A673 (cell line): ENCODE measurements at regions not wholly inside any gene's neighbourhood (a gene's known extent, or its start where the extent isn't known, plus 50 kb on each side); places are given as distances from the start of the nearest gene placed in this dataset.

Experiments
- BruUV-seq: library from RNA; stranded (reverse); fragments of 400-500 nt; replicated peaks from 2 replicates; lab custom pipeline; 2021; lab: Mats Ljungman, UMichigan
- CTCF ChIA-PET: fragments of 300-600 bp; sonication (Branson Sonifier 250); formaldehyde crosslinking; loops from one replicate; lab custom pipeline; 2022; ENCODE audit warnings: antibody characterized with exemption; lab: Charles Lee
- POLR2A ChIA-PET: fragments of 300-600 bp; sonication (Branson Sonifier 250); formaldehyde crosslinking; loops from one replicate; lab custom pipeline; 2022; ENCODE audit warnings: antibody characterized with exemption; ENCODE audit not compliant: low non-redundant PET; lab: Charles Lee
- DNase-seq: peaks from one replicate; pipeline ENCODE4 v3.0.0-alpha.2; 2015; ENCODE audit warnings: low spot score
- H3K27ac ChIP-seq: fragments of 200-600 bp; sonication (generic); 2 replicates; pipeline ENCODE4 v1.5.1; 2016; ENCODE audit warnings: mixed run types, low read depth, mild to moderate bottlenecking, mixed read lengths, antibody characterized with exemption, low read length; ENCODE audit not compliant: poor library complexity, severe bottlenecking
- H3K27me3 ChIP-seq: fragments of 200-600 bp; sonication (generic); replicated peaks from 2 replicates; pipeline ENCODE4 v1.6.1; 2017; ENCODE audit warnings: mixed run types, low read depth, mild to moderate bottlenecking, mixed read lengths, antibody characterized with exemption, low read length; ENCODE audit not compliant: insufficient read depth, poor library complexity
- H3K36me3 ChIP-seq: fragments of 200-600 bp; sonication (generic); 2 replicates; pipeline ENCODE4 v1.6.1; 2016; ENCODE audit warnings: mixed run types, mild to moderate bottlenecking, mixed read lengths, antibody characterized with exemption, low read length; ENCODE audit not compliant: insufficient read depth, poor library complexity, severe bottlenecking
- H3K4me1 ChIP-seq: fragments of 200-600 bp; sonication (generic); 2 replicates; pipeline ENCODE4 v1.6.1; 2017; ENCODE audit warnings: mixed run types, mild to moderate bottlenecking, mixed read lengths, antibody characterized with exemption, low read length; ENCODE audit not compliant: insufficient read depth, poor library complexity, severe bottlenecking
- H3K4me3 ChIP-seq: fragments of 200-600 bp; sonication (generic); 2 replicates; pipeline ENCODE4 v1.5.1; 2016; ENCODE audit warnings: low read depth, mixed run types, mild to moderate bottlenecking, mixed read lengths, low read length; ENCODE audit not compliant: poor library complexity, severe bottlenecking
- H3K9me3 ChIP-seq: fragments of 200-600 bp; sonication (generic); 2 replicates; pipeline ENCODE4 v1.6.1; 2016; ENCODE audit warnings: mixed run types, low read depth, mild to moderate bottlenecking, mixed read lengths, antibody characterized with exemption, low read length; ENCODE audit not compliant: poor library complexity, severe bottlenecking
- EZH2 ChIP-seq: fragments of 200-600 bp; sonication (generic); IDR thresholded peaks from 2 replicates; pipeline ENCODE4 v1.6.1; 2017; ENCODE audit warnings: borderline replicate concordance, low read depth, mild to moderate bottlenecking, mixed read lengths, antibody characterized with exemption, low read length; ENCODE audit not compliant: poor library complexity, severe bottlenecking
- intact Hi-C: fragments of 100-400 bp; cut with micrococcal nuclease; formaldehyde crosslinking; loops from one replicate; pipeline ENCODE4 v1.10.0; 2022; ENCODE audit not compliant: unreplicated experiment
- TF ChIP-seq, protein P1 (sequence below): fragments of 300-800, 200-600 bp; sonication (generic); conservative IDR thresholded peaks from 2 replicates; pipeline ENCODE4 v1.5.1; 2017; ENCODE audit warnings: low read depth, mild to moderate bottlenecking, antibody characterized with exemption, low read length, moderate library complexity, mixed read lengths

DNA sequence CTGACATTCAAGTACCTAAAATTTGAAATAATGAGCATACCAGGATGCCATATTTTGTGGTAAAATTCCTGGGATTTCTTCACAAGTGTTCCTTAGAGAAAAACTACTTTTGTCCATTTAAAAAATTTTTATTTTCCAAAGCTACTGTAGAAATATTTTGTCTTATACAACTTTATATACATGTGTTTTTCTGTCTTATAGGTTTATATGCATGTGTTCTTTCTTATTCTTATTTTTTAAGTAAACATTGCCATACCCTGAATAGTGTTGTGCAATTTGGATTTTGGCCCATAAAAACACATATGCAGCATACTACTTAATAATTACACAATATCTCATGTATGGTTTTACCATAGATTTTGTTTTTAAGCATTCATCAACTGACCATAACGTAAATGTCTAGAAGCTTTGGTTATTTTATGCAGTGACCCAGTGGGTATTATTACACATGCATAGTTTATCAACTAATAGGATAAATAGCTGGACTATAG lies 1107.4 kb upstream of the SEL1L start:
- DNase-seq: no peak
- ChIA-PET POLR2A (no interaction called here), CTCF (no interaction called here)
- H3K27ac ChIP-seq: no peak overlapping the region
- H3K9me3 ChIP-seq: no peaks in the 10 kb centered on the region
- no peak overlapping the region for H3K4me3 ChIP-seq
- no peak for TF ChIP-seq EZH2
- TF ChIP-seq, protein P1, sequence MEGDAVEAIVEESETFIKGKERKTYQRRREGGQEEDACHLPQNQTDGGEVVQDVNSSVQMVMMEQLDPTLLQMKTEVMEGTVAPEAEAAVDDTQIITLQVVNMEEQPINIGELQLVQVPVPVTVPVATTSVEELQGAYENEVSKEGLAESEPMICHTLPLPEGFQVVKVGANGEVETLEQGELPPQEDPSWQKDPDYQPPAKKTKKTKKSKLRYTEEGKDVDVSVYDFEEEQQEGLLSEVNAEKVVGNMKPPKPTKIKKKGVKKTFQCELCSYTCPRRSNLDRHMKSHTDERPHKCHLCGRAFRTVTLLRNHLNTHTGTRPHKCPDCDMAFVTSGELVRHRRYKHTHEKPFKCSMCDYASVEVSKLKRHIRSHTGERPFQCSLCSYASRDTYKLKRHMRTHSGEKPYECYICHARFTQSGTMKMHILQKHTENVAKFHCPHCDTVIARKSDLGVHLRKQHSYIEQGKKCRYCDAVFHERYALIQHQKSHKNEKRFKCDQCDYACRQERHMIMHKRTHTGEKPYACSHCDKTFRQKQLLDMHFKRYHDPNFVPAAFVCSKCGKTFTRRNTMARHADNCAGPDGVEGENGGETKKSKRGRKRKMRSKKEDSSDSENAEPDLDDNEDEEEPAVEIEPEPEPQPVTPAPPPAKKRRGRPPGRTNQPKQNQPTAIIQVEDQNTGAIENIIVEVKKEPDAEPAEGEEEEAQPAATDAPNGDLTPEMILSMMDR: no peak
- no TSS peak for BruUV-seq
- no peaks in the 10 kb centered on the region for H3K4me1 ChIP-seq
- no peaks in the 10 kb centered on the region for H3K27me3 ChIP-seq
- intact Hi-C loops: no loop called here
- no peaks in the 10 kb centered on the region for H3K36me3 ChIP-seq

DNA sequence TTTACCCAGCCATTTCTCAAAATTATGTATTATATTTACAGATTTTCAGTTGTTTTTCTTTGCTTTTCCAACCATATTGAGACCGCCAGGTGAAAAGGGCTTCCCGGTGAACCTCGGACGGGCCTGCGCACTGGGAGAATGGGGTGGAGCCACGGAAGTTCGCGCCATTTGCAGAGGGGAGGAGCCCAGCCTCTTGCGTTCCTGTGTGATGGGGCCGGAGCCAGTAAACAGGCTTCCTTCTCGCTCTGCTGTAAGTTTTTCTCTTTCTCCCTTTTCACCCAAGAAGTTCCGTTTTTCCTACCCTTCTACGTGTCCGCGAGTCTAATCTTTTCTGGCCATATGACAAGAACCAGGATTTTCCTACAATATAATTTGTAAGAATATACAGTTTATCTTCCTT lies 1108.8 kb upstream of the SEL1L start:
- H3K27ac ChIP-seq: no peak overlapping the region
- no peaks in the 10 kb centered on the region for H3K27me3 ChIP-seq
- no peaks in the 10 kb centered on the region for H3K36me3 ChIP-seq
- H3K4me3 ChIP-seq: no peak overlapping the region
- TF ChIP-seq, protein P1: no peak
- no peak for TF ChIP-seq EZH2
- ChIA-PET POLR2A (no interaction called here), CTCF (no interaction called here)
- no peak for DNase-seq
- BruUV-seq: no TSS peak
- intact Hi-C loops: no loop called here
- no peaks in the 10 kb centered on the region for H3K9me3 ChIP-seq
- no peaks in the 10 kb centered on the region for H3K4me1 ChIP-seq

DNA sequence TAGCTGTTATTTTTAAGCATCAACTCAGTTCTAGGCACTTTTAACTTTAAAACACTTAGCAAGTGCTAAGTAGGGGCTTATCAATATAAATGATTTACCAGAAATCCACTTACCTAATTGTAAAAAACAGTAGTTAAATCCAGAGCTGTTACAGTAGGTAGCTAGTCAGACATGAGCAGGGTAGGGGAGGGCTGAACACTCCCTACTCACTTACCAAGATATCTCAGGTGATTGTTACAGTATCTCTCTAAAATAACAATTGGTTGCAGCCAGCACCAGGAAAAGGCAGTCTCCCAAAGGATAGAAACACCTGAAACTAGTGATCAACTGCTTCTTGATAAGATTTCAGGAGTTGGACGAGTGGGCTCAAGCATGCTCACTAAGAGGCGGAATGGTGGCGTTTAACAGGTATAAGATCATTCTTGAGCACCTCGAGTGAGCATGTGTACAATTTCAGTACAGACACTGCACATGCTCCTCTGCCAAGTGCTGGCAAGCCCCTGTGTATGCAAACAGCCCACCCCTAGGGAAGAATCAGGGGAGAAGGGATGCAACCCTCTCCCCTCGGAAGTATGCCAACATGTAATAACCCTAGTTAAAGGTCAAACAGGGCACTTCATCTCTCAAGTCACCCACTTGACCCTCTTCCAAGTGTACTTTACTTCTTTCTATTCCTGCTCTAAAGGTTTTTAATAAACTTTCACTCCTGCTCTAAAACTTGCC lies 1113.6 kb upstream of the SEL1L start:
- no peak overlapping the region for H3K4me3 ChIP-seq
- no peaks in the 10 kb centered on the region for H3K9me3 ChIP-seq
- no TSS peak for BruUV-seq
- DNase-seq: no peak
- ChIA-PET POLR2A (no interaction called here), CTCF (no interaction called here)
- H3K27ac ChIP-seq: no peak overlapping the region
- H3K36me3 ChIP-seq: no peaks in the 10 kb centered on the region
- no peaks in the 10 kb centered on the region for H3K27me3 ChIP-seq
- H3K4me1 ChIP-seq: no peaks in the 10 kb centered on the region
- TF ChIP-seq, protein P1: no peak
- no peak for TF ChIP-seq EZH2
- intact Hi-C loops: no loop called here
